HG02943 (cell line): ENCODE measurements at regions not wholly inside any gene's neighbourhood (a gene's known extent, or its start where the extent isn't known, plus 50 kb on each side); places are given as distances from the start of the nearest gene placed in this dataset.
A peak's percentile ranks its signal among the peaks of the same experiment; 100 is the strongest.

Experiments used
- ATAC-seq: cut with Tn5 transposase; IDR thresholded peaks from one replicate; pipeline ENCODE4 v1.9.1; 2021; ENCODE audit warnings: mild to moderate bottlenecking, low read depth, moderate library complexity; ENCODE audit not compliant: unreplicated experiment

- ATAC-seq = no peak
Measured at GRCh38 chr15:95887666-95888390, 442.7 kb upstream of the NR2F2 start.

GRCh38 chr15:95888762-95889161, 441.7 kb upstream of the NR2F2 start:
- no peak for ATAC-seq

- ATAC-seq = no peak
Measured at GRCh38 chr15:95894407-95894956, 436.0 kb upstream of the NR2F2 start.

- no peak for ATAC-seq
Measured at GRCh38 chr15:95895508-95895907, 435.0 kb upstream of the NR2F2 start.

GRCh38 chr15:95897651-95898050, 432.8 kb upstream of the NR2F2 start:
- ATAC-seq = no peak

- ATAC-seq = no peak
Measured at GRCh38 chr15:95898761-95899160, 431.7 kb upstream of the NR2F2 start.

GRCh38 chr15:95901271-95901670, 429.2 kb upstream of the NR2F2 start:
- ATAC-seq = no peak

GRCh38 chr15:95902606-95903005, 427.9 kb upstream of the NR2F2 start:
- no peak for ATAC-seq

- no peak for ATAC-seq
Measured at GRCh38 chr15:95903352-95903751, 427.1 kb upstream of the NR2F2 start.

- no peak for ATAC-seq
Measured at GRCh38 chr15:95910643-95911212, 419.8 kb upstream of the NR2F2 start.

GRCh38 chr15:95911570-95912279, 418.8 kb upstream of the NR2F2 start:
- no peak for ATAC-seq

GRCh38 chr15:95912280-95912625, 418.2 kb upstream of the NR2F2 start:
- ATAC-seq = no peak

GRCh38 chr15:95912728-95913127, 417.8 kb upstream of the NR2F2 start:
- no peak for ATAC-seq

GRCh38 chr15:95916568-95916967, 413.9 kb upstream of the NR2F2 start:
- no peak for ATAC-seq

- no peak for ATAC-seq
Measured at GRCh38 chr15:95918525-95918924, 412.0 kb upstream of the NR2F2 start.

GRCh38 chr15:95919460-95919859, 411.0 kb upstream of the NR2F2 start:
- ATAC-seq = no peak

- no peak for ATAC-seq
Measured at GRCh38 chr15:95921404-95921803, 409.1 kb upstream of the NR2F2 start.

GRCh38 chr15:95922431-95922830, 408.1 kb upstream of the NR2F2 start:
- no peak for ATAC-seq

- ATAC-seq = no peak
Measured at GRCh38 chr15:95923792-95924191, 406.7 kb upstream of the NR2F2 start.

GRCh38 chr15:95928822-95929221, 401.7 kb upstream of the NR2F2 start:
- ATAC-seq = no peak

- peak; percentile 73 for ATAC-seq
Measured at GRCh38 chr15:95929232-95929846, 401.2 kb upstream of the NR2F2 start.
